HUES6 (cell line): ENCODE measurements at regions not wholly inside any gene's neighbourhood (a gene's known extent, or its start where the extent isn't known, plus 50 kb on each side); places are given as distances from the start of the nearest gene placed in this dataset.

ENCODE experiments used
- H3K27ac ChIP-seq: 2 replicates; pipeline ENCODE4 v1.7.0; 2013; ENCODE audit warnings: low read depth, mild to moderate bottlenecking, low read length, inconsistent platforms
- H3K27me3 ChIP-seq: 2 replicates; pipeline ENCODE4 v1.6.1; 2013; ENCODE audit warnings: low read length; ENCODE audit not compliant: control insufficient read depth, insufficient read depth
- H3K36me3 ChIP-seq: 2 replicates; pipeline ENCODE4 v1.6.1; 2013; ENCODE audit warnings: low read length; ENCODE audit not compliant: control insufficient read depth, insufficient read depth
- H3K4me1 ChIP-seq: 2 replicates; pipeline ENCODE4 v1.6.1; 2013; ENCODE audit warnings: low read length; ENCODE audit not compliant: control insufficient read depth, insufficient read depth
- H3K4me3 ChIP-seq: 2 replicates; pipeline ENCODE4 v1.5.1; 2013; ENCODE audit warnings: low read depth, low read length
- H3K9ac ChIP-seq: one replicate; pipeline ENCODE4 v1.6.1; 2013; ENCODE audit warnings: mild to moderate bottlenecking, low read length
- H3K9me3 ChIP-seq: 2 replicates; pipeline ENCODE4 v1.6.1; 2013; ENCODE audit warnings: low read depth, low read length; ENCODE audit not compliant: control insufficient read depth, insufficient read depth

DNA sequence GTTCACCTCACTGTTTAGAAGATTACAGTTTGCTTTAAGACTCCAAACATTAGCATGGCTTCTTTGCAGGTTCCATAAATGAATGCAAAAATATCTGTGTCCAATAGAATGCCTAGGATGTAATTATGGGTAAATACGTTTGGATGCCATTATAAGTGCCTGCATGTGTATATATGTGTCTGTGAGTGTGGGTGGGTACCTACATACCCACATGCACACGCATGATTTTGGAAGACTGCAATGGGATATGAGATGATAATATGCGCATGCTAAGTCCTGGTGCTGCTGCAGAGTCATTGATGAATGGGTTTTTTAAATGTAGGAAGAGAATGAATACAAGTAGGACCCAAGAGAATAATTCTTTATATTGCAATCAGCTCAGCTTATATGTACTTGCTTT, 406.4 kb downstream of the ZSWIM6 start:
- H3K9me3 ChIP-seq = no peaks in the 10 kb centered on the region
- no peak overlapping the region for H3K9ac ChIP-seq
- no peaks in the 10 kb centered on the region for H3K36me3 ChIP-seq
- H3K27ac ChIP-seq = no peak overlapping the region
- H3K4me1 ChIP-seq = peaks cover 8% of the 10 kb centered on the region; the same call in 1 of the 2 replicates
- no peak overlapping the region for H3K4me3 ChIP-seq
- H3K27me3 ChIP-seq = peaks cover under 1% of the 10 kb centered on the region; the same call in 1 of the 2 replicates

DNA sequence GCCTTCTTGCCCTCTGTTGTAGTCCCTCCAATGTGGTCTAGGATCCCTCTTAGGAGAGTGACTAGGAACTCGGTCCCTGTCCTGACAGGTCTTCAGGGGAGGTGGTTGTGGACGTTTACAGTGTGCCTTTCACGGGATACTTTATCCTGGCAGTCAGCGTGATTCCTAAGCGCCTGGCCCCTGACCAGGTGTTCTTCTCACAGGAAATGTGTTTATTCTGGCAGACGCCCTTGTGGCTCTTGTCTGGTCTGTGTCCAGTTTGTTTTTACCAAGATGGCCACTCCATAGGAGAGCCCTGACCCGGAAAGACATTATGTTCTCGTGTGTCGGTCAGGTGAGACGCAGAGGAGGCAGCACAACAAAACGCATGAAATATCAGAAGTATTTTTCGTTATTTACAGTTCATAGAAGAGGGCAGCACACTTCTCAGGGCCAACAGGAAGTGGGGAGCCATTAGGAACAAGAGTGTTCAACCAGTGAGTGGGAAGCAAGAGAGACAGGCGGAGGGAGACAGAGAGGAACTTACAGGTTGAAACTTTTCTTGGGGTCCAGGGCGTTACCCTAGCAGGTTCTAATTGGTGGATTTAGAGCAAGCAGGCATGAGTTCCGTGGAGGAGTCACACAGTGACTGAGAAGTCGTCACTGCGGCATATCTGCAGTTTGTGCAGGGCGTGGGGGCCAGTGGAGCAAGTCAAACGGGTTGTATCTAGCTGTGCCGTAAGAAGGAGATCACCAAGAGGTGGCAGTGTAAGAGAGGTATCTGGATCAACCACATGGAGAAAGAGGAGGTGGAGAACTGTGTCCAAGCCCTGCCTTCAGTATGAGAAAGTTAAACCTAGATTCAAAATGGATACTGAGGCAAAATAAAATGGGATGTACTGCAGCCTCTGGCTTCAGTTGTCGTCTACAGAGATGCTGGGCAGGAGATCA, 412.9 kb downstream of the ZSWIM6 start:
- no peaks in the 10 kb centered on the region for H3K9me3 ChIP-seq
- no peak overlapping the region for H3K27ac ChIP-seq
- no peaks in the 10 kb centered on the region for H3K36me3 ChIP-seq
- H3K9ac ChIP-seq = no peak overlapping the region
- H3K4me1 ChIP-seq = no peaks in the 10 kb centered on the region
- no peak overlapping the region for H3K4me3 ChIP-seq
- no peaks in the 10 kb centered on the region for H3K27me3 ChIP-seq

DNA sequence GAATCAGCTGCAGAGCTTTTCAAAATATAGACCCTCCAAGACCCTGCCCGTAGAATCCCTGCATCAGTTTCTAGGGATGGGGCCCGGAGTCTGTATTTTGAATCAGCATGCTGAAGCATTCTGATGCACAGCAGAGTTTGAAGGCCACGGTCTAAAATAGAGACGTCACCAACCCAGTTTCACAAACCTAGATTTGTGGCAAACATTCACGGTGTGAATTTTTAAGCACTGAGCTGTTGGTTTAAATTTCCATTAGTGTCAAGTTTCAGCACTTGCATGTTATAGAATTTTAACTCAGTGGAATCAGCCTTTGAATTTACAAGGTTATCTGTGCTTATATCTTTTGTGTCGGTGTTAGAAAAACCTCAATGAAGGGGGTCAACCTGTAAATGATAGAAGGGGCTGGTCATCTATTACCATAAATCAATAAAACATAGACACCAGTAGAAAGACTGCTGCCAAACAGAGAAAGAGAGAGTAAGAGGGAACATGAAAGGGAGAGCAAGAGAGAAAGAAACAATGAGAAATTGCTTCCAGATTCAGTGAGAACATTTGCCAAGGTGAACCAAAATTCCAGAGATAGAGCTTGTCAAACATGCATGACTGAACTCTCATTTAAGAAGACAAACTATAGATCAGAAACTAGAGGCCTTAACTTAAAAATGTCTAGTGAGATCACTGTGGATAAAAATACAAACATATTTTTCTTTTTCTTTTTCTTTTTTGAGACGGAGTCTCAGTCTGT, 414.9 kb downstream of the ZSWIM6 start:
- no peak overlapping the region for H3K27ac ChIP-seq
- H3K27me3 ChIP-seq = no peaks in the 10 kb centered on the region
- H3K36me3 ChIP-seq = no peaks in the 10 kb centered on the region
- H3K9ac ChIP-seq = no peak overlapping the region
- no peak overlapping the region for H3K4me3 ChIP-seq
- no peaks in the 10 kb centered on the region for H3K4me1 ChIP-seq
- no peaks in the 10 kb centered on the region for H3K9me3 ChIP-seq

DNA sequence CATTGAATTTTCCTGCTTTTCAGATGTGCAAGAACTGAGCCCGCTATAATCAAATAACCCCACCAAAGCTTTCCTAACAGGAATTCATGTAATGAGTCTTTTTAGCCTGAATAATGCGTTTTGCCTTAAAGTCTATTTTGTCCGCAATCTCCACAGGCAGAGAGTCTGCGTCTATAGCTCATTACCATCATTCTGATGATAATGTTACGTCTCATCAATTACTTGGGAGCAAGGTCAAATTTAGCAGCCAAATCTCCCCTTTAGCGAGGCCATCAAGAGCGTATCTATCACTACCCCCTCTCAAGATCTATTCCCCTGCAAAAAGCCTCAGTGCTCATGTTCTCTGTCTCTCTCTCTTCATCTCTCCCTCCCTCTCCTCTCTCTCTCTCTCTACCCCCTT, 416.1 kb downstream of the ZSWIM6 start:
- Histone ChIP-seq H3K36me3 (no peaks in the 10 kb centered on the region), H3K27ac (no peak overlapping the region), H3K9me3 (no peaks in the 10 kb centered on the region), H3K9ac (no peak overlapping the region), H3K4me1 (no peaks in the 10 kb centered on the region), H3K27me3 (no peaks in the 10 kb centered on the region), H3K4me3 (no peak overlapping the region)

DNA sequence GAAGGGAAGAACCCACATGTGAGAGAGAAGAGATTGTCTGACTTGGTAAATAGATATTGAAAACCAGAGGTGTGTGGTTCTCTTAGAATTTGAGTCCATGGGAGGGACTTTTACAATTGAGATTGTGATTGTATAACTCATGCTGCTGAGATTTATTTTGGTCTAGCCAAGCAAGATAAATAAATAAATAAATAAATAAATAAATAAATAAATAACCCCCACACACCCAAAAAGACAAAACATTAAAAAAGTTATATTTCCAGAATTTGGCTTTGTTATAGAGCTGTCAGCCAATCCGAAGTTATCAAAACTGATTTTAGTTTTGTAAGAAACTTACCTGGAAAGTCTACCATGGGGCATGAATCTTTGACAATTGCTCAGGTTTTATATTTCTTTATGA, 416.6 kb downstream of the ZSWIM6 start:
- no peaks in the 10 kb centered on the region for H3K9me3 ChIP-seq
- H3K27me3 ChIP-seq = no peaks in the 10 kb centered on the region

DNA sequence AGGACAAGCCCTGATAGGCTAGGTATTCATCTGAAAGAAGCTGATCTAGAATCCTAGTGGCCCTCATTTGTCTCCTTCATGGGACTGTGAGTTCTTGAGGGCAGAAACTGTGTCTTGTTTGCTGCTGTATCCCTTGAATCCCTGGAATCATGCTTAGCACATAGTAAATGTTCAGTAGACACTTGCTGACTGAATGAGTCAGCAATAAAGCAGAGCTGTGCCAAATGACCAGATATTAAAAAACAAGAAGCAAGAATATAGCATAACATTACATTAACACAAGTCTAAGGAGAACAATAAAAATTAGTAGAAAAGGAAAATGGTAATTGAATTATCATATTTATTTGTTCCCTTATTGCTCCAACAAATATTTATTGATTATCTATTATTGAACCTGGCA, 420.5 kb downstream of the ZSWIM6 start:
- H3K4me3 ChIP-seq = no peak overlapping the region
- H3K9ac ChIP-seq = no peak overlapping the region
- H3K4me1 ChIP-seq = no peaks in the 10 kb centered on the region
- no peaks in the 10 kb centered on the region for H3K9me3 ChIP-seq
- no peak overlapping the region for H3K27ac ChIP-seq
- no peaks in the 10 kb centered on the region for H3K27me3 ChIP-seq
- H3K36me3 ChIP-seq = no peaks in the 10 kb centered on the region

More for the DNA sequence above, 416.6 kb downstream of the ZSWIM6 start:
- Histone ChIP-seq H3K27ac (no peak overlapping the region), H3K9ac (no peak overlapping the region), H3K4me3 (no peak overlapping the region), H3K36me3 (no peaks in the 10 kb centered on the region), H3K4me1 (no peaks in the 10 kb centered on the region)

DNA sequence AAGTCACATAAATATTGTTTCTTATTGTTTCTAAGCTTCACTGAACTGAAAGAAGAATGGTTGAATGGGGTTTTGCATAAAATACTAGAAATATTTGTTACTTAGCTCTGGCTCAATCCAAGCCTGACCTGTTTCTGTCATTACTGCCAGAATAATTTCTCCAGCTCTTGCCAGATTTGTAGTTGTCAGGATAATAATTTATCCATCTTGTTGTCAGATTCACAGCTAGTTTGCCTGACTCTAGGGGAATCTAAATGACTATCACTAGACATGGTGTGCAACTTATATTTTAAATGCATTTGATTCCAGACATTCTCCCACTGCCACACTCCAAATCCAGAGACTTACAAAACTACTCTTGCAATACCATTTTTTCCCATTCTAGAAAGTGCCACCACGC, 422.7 kb downstream of the ZSWIM6 start:
- Histone ChIP-seq H3K4me3 (no peak overlapping the region), H3K9me3 (peaks cover 3% of the 10 kb centered on the region; the same call in 1 of the 2 replicates), H3K27me3 (no peaks in the 10 kb centered on the region), H3K4me1 (no peaks in the 10 kb centered on the region), H3K36me3 (no peaks in the 10 kb centered on the region), H3K27ac (no peak overlapping the region), H3K9ac (no peak overlapping the region)

DNA sequence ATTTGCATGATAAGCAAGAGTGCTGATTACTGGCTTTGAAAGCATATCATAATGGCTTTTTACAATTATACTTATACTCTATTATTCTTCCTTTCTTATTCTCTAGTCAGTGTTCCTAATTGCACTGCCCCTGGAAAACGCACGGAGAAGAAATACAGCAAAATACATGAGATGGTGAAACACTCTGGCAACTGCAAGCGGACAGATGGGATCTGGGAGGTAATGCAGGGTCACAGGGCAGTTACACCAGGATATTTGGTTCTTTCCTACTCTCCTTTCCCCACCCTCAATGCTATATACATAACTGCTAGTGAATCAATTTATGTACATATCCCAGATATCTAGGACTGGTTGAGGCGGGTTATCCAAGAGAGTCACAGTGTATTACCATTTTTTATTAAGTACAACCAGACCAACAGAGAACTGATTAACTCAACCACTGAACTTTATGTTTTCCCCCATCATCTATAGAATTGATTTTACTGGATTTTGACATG, 423.7 kb downstream of the ZSWIM6 start:
- Histone ChIP-seq H3K9ac (no peak overlapping the region), H3K9me3 (peaks cover 3% of the 10 kb centered on the region; the same call in 1 of the 2 replicates), H3K27ac (no peak overlapping the region), H3K36me3 (no peaks in the 10 kb centered on the region), H3K4me1 (no peaks in the 10 kb centered on the region), H3K27me3 (no peaks in the 10 kb centered on the region), H3K4me3 (no peak overlapping the region)

DNA sequence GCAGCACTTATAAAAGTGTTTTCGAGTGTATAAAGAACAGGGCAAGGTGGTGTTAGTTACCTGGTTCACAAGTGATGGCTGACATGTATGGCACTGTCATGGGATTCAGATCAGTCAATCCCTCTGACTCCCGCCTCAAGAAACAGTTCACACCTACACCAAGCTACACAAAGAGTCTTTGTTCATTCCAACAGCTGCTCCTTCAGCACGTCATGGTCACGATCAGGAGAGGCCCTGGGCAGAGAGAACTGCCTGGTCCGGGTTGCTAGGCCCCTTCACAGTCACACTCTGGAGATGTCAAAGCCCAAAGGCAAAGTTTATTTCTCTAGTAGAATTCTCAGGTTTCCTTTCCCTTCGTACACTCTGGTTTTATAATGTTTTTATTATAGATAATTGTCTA, 426.7 kb downstream of the ZSWIM6 start:
- H3K9me3 ChIP-seq = peaks cover 16% of the 10 kb centered on the region; the same call in 1 of the 2 replicates
- no peaks in the 10 kb centered on the region for H3K36me3 ChIP-seq
- H3K27ac ChIP-seq = no peak overlapping the region
- no peaks in the 10 kb centered on the region for H3K4me1 ChIP-seq
- no peak overlapping the region for H3K9ac ChIP-seq
- no peaks in the 10 kb centered on the region for H3K27me3 ChIP-seq
- H3K4me3 ChIP-seq = no peak overlapping the region

DNA sequence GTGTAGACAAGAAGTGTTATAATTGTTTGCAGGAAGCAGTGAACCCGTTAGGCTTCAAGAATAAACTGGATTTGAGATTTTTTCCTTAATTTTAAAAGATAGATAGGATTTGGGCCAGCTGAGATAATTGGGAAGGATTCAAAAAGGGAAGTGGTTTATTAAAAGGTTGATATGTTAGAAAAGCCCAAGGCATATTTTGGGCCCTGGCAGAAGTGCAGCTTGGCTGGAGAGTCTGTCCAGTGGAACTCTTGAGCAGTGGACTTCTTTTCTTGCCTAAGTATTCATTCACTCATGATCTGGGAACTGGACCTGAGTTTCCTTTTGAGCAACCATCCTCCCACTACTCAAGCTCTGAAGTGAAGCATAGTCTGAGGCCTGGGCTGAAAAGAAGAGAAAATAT, 433.4 kb downstream of the ZSWIM6 start:
- Histone ChIP-seq H3K4me3 (no peak overlapping the region), H3K9me3 (peaks cover 14% of the 10 kb centered on the region; the same call in 1 of the 2 replicates), H3K27ac (no peak overlapping the region), H3K27me3 (no peaks in the 10 kb centered on the region), H3K9ac (no peak overlapping the region), H3K36me3 (no peaks in the 10 kb centered on the region), H3K4me1 (no peaks in the 10 kb centered on the region)

DNA sequence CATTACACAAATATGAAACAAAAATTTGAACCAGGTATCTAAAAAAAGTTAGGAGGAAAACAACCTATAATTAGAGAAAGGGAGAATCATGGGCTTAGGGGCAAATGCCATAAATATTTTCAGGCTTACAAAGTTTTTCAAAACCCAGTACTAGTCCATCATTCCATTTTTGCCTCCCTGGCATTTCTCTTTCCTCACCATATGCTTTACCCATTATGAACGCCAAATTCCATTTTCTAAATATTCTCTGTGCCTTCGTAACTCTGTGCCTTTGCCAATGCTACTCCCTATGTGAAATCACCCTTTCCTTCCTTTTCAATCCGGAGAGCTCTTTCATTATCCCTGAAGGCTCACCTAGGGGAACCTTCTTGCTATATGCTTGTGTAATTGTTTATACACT, 434.1 kb downstream of the ZSWIM6 start:
- H3K4me3 ChIP-seq = no peak overlapping the region
- H3K27ac ChIP-seq = no peak overlapping the region
- H3K36me3 ChIP-seq = no peaks in the 10 kb centered on the region
- H3K9me3 ChIP-seq = peaks cover 14% of the 10 kb centered on the region; the same call in 1 of the 2 replicates
- H3K4me1 ChIP-seq = no peaks in the 10 kb centered on the region
- H3K9ac ChIP-seq = no peak overlapping the region
- no peaks in the 10 kb centered on the region for H3K27me3 ChIP-seq
